Inferior parietal cortex (tissue), 1 donor: ENCODE measurements at regions not wholly inside any gene's neighbourhood (a gene's known extent, or its start where the extent isn't known, plus 50 kb on each side); places are given as distances from the start of the nearest gene placed in this dataset.
"Not testable (repeated sequence)": the region's sequence is repeated elsewhere in the genome, so short reads cannot be mapped to it uniquely, and the experiment has no call there.

ENCODE experiments used
- DNase-seq: peaks from one replicate; pipeline ENCODE4 v3.0.0-alpha.2; 2016; ENCODE audit errors: extremely low spot score

DNA sequence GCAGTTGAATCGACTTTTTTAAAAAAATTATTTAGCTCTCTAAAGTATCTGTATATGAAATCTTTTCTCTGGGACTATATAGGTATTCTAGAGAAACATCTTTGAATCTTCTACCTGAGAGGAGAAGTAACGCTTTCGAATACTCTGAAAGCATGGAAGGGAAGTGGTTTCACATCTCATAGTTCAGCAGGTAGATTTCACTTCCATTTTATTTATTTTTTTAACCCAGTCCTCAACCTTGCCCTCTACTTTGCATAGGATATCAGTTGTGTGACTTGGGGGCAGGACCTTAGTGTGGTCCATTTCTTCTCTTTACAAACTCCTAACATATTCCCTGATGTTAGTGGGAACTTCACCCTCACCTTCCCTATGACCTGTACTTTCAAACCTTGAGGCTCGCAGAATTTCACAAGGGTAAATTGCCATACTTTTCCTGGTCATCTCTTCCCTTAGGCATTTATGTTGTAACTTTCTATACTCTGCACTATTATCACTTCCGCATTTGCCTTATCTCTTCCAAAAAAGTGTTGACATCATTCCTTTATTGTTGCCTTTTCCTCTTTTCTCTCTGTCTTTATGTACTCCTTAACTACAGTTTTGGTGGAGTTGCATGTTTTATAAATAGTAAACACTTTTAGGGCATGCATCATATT lies 1208.5 kb upstream of the ADGRL4 start:
- no peak for DNase-seq

DNA sequence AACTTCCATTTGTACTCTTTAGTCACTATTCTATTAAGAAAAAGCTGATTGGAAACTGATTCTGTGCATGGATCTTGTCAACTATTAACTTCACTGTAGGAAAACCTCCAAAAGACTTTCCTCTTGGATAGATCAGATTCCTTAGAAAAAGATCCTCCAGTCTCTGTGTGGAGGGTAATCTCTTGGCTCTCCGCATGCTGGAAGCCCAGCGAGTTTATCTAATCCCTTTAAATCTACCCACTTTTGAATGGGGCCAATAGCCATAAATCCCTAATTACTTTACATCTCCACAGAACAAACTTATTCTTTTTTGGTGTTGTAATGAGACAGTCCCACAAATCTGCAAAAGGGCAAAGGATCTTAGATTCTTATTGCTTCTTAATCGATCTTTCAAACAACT lies 1206.4 kb upstream of the ADGRL4 start:
- DNase-seq: no peak

DNA sequence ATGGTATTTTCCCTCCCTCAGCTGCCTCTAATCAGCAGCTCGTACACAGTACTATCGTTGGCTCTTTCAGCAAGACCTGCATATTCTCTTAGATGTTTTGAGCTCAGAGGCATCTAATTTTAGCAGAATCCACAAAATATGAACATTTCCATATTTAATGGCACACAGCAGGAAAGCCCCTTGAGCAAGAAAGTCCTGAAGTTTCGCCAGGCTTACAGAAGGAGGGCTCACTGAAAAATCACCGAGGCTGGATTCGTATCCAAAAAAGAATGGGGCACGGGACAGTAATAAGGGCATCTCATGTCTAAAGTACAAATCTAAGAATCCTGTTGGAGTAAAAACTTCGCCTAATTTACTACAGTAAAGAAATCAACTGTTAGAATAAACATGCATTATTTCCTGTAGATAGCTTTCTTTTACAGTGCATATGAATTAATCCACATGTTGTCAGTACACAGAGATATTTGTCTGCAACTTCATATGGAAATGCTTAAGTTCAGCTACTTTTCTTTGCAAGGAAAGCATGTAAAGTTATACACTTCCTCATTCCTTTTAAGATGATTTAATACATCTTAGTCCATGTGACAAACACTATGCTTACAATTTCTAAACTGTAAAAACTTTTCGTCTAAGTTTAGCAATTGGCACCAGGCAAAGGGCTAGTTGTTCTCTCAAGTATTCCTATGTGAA lies 1205.3 kb upstream of the ADGRL4 start:
- DNase-seq: no peak

DNA sequence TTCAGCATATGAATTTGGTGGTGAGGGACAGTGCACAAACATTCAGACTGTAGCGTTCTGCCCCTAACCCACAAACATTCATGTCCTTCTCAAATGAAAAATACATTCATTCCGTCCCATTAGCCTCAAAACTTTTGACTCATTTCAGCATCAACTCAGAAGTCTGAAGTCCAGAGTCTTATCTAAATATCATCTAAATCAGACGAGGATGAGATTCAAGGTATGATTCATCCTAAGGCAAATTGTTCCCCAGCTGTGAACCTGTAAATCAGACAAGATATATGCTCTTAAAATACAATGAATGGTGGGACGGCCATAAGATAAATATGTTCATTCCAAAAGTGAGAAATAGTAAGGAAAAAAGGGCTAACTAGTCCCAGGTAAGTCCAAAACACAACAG lies 1195.6 kb upstream of the ADGRL4 start:
- DNase-seq: no peak

DNA sequence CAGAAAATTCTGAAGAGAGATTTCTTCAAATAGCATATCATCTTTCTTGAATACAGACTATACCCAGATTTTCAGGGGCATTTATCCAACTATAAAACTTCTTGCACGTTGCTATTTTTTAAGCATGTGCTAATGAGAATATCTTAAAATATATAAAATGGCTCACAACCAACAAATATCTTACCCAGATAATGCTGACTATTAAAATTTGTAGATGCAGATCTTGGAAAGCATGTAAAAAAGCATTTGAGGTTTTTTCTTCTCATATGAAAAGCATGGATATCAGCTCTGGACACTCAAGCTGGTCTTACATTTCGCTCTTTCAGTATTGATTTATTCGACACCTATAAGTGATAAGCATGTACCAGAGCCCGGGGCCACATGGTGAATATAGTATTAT lies 1187.7 kb upstream of the ADGRL4 start:
- DNase-seq: no peak

DNA sequence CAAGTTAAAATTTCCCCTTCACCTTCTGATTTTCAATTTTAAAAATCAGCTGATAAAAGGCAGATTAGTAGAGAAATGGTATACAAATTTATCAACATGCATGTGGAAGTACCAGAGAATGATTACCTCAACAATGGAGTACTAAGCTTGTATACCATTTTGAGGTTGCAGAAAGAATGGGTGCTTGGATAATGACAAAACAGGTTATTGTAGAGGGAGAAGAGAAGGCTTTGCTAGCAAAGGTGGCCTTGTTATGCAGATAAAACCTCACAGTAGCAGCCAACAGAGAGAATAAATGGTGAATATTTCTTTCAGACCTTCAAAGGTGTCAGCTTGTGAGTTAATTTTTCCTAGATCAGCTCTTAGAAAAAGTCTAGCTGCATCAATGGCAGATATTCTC lies 1174.9 kb upstream of the ADGRL4 start:
- no peak for DNase-seq

DNA sequence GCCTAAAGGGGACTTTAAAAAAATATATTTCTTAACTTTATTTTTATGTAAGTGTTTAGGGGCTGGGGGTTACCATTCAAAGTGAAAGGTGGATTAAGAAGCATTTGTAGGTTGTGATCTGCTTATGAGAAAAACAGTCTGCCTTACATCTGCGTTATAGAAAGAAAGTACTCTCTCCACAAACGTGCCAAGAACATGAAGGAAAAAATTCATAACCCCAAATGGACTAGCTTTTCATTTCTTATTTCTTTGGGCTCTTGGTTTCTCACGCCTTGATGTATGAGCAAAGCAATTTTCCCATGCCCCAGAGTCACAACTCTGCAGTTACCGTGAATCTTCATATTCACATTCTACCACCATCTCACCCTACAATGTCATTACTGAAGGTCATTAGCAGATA lies 1165.1 kb upstream of the ADGRL4 start:
- no peak for DNase-seq

DNA sequence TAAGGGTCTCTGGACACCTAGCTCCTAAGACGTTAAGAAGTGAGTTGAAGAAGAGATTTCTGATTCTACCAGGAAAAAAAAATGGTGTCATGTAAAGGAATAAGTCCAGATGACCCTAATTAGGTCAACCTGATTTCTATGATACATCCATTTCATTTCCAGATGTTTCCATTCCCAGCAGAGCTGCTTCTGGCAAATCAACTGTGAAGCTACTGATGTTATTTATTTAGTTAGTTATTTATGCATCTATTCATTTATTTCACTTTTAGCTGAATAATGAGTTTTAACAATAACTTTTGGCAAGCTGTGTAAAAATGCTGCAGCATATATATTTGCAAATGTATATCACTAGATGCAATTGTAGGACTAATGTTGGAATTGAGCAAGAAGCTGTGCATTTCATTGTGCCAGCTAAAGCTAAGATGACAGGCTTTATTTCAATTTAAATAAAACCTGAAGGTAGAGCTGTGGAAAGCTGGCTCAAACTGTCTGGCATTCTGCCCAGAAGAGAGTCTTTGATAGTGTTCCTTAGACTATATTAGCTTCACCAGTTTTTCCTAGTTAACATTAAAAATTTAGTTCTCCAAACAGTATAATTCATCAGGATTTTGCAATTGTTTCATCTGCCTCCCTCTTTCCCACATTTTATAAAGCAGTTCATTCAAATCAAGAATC lies 1164.4 kb upstream of the ADGRL4 start:
- DNase-seq: peak; percentile 36

DNA sequence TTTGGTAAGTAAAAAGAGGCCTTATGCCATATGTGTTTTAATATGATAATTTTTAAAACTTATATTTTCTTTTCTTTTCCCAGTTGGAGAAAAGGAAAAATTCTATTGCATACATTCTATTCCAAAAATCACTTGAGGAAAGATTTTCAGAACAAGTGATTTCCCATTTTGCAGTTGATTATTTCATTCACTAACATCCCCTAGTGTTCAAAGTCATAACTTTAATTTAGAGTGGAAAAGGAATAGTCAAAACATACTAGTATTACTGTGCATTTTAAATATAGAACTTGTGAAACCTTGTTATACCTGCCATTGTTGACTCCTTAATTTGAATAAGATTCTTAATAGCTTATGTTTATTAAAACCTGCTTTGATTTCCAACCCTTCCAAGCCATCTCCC lies 1157.6 kb upstream of the ADGRL4 start:
- no peak for DNase-seq

DNA sequence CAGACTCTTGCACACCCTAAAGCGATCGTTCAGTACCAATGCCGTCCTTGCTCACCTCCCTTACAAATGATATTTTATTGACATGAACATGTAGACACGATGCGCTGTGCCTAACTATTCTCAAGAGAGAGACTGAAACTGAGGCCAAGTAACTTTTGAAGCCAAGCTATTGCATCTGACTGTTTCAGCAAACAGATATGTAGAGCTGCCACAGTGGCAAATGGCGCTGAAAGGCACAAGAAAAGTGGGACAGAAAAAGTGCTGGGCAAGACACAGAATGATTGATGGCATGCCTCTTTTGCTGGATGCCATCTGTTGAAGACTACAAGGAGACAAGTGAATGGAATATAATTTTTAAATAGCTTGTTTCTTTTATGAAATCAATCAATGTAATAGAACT lies 1157.2 kb upstream of the ADGRL4 start:
- DNase-seq: no peak

DNA sequence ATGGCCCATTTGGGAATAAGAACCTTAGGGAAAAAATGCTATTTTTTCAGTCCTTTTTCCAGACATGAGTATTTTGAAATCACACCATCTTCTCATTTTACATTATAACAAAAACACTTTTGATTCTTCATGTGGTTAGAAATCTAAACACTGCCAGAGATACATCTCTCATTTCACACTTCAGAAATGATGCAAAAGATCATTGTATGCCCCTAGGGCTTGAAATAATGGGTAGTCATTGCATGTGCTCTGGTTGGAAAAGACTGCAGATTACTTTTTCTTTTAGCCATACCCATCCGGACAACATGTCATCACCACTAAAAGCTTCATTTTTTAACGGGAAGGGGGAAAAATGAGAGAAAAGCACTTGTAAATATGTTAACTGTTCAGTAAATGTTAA lies 1152.2 kb upstream of the ADGRL4 start:
- no peak for DNase-seq

DNA sequence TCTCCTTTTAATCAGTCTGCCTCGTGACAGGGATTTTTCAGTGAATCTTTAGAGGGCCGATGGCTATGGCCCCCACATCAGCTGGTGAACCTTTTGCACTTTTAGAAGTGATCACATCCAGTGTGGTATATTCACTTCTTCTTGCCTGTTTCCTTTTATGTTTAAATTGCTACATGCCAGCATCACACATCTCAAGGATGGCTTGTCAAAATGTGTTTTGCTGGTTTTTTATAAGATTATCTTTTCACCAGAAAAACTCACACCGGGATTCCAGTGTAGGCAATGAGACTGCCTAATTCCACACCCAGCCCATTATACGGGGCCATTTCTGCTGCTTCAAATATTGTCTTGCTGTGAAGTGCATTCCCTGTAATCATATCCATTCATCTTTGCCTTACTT lies 1151.7 kb upstream of the ADGRL4 start:
- no peak for DNase-seq

DNA sequence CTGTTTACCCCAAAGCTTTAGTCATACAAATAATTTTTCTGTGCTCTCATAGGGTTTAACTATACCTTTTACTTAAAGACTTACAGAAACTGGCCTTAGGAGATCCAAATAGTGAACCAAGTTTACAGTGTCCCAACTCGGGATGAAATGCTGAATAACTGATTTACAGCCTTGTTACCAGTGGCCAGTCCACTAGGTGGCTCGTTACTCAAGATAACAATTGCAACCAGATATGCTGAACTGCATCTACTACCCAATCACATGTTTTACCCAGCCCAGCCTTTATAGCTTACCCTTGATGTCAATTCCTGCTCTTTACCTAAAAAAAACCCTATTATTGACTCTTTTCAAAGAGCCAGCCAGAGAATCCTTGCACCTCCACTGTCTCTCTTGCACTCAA lies 1148.8 kb upstream of the ADGRL4 start:
- DNase-seq: no peak

DNA sequence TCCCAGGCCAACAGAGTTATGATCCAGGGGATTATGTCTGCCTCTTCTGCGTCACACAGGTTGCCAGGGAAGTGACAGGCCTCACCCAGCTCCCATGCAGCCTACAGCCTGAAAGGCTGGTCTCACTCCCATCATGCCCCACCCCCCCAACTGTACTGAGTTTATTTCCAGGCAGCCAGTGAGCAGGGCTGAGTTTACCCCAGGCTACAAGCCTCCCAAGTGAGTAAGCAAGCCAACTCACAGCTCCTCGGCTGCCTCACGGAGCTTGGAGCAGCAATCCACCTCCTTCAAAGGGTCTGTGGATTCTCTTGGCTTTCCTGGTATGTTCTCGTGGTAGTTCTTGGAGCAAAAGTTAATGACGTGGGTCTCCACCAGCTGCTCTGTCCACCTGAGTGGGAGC lies 1147.6 kb upstream of the ADGRL4 start:
- DNase-seq: no peak

DNA sequence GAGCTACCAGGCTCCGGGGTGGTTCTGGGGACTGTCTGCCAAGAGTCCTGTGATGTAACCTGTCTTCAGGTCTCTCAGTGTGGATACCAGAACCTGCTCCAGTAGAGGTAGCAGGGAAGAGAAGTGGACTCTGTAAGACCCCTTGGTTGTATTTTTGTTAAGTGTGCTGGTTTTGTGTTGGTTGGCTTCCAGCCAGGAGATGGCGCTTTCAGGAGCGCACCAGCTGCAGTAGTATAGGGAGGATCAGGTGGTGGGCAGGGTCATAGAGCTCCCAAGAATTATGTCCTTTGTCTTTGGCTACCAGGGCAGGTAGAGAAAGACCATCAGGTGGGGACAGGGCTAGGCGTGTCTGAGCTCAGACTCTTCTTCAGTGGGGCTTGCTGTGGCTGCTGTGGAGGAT lies 1147.2 kb upstream of the ADGRL4 start:
- no peak for DNase-seq

DNA sequence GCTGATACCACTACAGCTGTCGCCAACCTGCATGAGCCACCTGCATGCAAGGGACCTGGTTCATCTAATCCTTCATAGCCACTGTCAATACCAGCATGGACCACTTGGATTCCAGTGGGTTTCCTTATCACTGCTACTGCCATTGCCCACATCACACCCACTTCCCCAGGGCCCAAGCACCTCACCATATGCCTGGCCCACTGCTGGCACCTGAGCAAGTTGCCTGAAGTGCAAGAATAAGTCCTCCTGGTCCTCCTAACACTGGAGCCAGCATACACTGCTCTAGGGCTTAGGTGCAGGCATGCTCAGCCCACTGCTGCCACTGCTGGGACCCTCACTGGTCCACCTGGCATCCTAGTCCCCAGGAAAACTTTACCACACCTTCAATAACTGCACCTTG lies 1136.8 kb upstream of the ADGRL4 start:
- no peak for DNase-seq

DNA sequence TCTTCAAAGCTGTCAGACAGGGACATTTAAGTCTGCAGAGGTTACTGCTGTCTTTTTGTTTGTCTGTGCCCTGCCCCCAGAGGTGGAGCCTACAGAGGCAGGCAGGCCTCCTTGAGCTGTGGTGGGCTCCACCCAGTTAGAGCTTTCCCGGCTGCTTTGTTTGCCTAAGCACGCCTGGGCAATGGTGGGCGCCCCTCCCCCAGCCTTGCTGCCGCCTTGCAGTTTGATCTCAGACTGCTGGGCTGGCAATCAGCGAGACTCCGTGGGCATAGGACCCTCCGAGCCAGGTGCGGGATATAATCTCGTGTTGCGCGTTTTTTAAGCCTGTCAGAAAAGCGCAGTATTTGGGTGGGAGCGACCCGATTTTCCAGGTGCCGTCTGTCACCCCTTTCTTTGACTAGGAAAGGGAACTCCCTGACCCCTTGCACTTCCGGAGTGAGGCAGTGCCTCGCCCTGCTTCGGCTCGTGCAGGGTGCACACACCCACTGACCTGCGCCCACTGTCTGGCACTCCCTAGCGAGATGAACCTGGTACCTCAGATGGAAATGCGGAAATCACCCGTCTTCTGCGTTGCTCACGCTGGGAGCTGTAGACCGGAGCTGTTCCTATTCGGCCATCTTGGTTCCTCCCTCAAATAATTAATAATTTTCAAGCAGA lies 1131.5 kb upstream of the ADGRL4 start:
- not testable (repeated sequence) for DNase-seq

DNA sequence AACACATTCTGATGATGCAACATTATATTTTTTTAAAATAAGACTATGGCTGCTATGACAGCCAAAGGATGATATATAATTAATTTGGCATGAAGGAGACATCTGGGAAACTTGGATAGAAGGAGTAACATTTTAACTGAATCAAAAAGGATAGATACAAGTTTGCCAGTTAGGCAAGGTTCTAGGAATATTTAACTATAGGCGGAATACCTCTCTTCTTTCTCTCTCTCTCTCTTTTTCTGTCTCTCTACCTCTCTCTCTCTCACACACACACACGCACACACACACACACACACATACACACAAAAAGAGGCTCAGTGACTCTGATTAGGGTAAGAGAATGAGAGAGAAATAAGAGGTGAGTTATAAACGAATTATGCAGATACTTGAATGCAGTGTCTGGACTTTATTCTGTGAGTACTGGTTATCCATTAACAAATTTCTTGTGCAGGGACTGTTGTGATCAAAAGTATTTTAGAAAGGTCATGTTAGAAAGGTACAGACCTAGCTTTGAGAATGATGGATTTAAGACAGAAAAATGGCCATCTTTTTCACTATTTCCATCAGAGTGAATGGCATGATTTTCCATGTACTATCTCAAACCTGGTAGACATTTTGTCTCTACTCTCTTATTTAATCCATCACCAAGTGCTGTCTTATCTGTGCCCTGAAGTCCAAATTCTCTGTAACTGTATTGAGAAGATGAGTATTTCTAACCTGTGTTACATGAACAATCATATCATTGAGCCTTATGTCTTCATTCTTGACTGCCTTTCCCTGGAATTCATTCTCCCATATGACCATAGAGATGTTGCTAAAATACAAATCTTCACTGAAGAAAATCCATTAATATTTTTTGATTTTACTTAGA lies 1106.9 kb upstream of the ADGRL4 start:
- DNase-seq: no peak

DNA sequence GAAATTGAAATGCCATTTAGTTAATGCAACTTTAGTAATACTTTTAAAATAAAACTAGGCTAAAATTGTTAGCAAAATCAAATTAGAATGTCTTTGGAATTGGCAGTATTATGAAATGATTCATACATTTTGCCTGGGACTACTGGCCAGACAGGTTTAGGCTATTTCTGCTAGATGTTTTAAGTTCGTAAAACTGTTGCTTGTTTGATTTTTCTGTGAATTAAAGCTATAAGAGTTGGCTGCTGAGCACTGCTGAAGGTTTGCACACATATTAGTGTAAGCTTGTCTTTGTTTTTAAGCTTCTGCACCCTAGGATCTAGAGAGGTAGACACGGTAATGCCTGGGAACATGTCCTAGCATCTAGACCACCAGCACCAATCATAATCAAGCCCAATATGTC lies 1094.6 kb upstream of the ADGRL4 start:
- no peak for DNase-seq

DNA sequence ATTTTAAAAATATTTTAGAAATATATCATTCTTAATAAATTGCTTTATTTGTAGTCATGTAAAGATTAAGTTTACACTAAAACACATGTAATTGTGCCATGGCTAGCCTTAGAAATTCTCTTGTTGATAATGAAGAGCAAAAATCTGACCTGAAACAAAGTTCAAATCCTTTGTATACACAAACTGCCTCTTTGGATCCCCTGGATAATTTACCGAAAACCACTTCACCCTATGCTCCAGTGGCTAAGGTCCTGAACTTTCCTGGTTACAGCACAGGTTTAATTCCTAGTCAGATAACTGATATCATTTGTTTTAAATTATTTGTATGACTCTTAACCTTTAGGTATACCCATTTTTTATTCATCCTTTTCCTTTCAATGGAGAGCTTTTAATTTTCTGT lies 1093.2 kb upstream of the ADGRL4 start:
- DNase-seq: no peak

DNA sequence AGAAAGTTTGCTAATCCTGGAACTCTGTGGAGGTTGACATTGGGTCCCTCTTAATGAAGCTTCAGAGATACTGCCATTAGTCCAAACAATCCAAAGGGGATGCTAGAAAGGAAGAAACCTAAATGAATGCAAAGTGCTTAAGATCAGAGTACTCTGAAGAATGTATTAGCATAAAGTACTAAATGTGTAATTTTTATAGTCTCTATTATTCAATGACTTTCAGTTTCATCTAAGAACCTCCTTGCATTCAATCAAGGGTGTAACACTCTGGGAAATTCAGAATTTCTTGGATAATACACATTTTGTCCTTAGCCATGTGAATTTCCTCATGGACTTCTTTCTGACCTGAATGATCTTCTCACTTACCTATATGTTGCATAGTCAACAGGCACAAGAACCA lies 1078.5 kb upstream of the ADGRL4 start:
- no peak for DNase-seq

DNA sequence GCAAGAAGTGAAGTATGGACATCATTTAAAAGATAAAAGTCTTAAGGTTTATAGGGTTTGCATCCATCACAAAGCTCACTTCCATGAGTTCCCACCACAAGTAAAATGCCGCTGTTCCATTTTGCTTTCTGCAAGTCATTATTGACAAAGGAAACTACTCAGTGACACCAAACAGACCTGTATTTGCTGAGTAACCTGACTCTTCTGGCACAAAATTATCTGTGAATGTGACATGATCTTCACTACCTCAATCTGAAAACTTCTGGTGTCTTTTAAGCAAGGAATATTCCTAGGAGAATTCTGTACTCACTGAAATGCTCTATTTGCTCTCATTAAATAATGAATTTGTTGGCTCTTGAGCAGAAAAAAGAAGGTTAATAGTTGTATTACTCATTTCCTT lies 1077.4 kb upstream of the ADGRL4 start:
- DNase-seq: no peak
